Superior temporal gyrus (tissue), 1 donor: ENCODE measurements at regions not wholly inside any gene's neighbourhood (a gene's known extent, or its start where the extent isn't known, plus 50 kb on each side); places are given as distances from the start of the nearest gene placed in this dataset.
"Not testable (repeated sequence)": the region's sequence is repeated elsewhere in the genome, so short reads cannot be mapped to it uniquely, and the experiment has no call there.

Source experiments
- DNase-seq: peaks from one replicate; pipeline ENCODE4 v3.0.0-alpha.2; 2016; ENCODE audit errors: extremely low spot score

DNA sequence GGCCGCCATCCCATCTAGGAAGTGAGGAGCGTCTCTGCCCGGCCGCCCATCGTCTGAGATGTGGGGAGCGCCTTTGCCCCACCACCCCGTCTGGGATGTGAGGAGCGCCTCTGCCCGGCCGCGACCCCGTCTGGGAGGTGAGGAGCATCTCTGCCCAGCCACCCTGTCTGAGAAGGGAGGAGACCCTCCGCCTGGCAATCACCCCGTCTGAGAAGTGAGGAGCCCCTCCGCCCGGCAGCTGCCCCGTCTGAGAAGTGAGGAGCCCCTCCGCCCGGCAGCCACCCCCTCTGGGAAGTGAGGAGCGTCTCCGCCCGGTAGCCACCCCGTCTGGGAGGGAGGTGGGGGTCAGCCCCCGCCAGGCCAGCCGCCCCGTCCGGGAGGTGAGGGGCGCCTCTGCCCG, 194.2 kb upstream of the FBXL4 start:
- not testable (repeated sequence) for DNase-seq

DNA sequence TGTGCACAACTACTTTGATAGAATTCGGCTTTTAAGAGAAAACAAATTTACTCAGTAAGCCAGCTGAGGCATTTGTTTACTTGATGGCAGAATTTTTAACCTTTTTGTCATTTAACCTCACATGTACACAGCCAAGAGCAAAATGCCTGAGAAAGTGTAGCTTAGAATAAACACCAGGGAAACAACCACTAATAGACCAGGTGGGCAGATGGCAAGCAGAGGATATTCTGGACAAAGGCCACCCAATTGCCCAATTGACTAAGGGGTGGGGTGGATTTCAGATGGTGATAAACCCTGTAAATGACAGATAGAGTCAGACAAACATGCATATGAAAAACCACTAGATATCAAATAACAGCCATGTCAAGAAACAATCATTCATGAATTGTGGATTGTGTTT, 190.7 kb upstream of the FBXL4 start:
- no peak for DNase-seq

DNA sequence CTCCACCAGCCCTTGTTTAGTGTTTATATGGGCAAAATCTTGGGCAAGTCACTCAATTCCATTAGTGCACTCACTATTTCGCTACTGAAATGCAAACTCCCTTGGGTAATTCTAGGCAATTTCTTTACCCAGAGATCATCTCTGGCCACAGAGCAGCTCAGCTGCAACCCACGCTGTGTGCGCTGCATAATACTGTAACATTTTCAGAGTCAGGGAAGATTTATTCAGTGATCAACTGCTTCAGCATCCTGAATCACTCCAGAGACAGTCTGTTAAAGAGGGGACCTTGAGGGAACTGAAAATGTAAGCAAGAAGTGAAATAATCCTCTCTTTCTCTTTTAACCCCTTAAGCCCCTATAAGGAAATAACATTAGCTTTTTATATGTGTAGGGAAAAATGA, 189.6 kb upstream of the FBXL4 start:
- no peak for DNase-seq

DNA sequence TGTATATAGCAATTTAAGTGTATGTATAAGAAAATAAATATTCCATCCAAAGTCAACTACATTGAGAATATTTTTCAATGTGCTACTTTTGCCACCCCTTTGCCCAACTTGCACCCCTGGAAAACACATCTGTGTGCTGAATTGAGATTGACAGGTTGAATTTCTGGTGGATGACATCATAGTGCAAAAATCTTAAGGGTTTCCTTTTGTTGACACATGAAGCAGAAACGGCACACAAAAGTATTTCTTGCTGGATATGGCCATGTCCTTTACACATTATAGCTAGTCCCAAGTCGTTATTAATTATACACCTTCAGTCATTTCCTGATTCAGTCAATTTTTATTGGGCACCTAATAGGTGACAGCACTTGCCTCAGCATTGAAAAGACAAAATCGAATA, 188.7 kb upstream of the FBXL4 start:
- no peak for DNase-seq

DNA sequence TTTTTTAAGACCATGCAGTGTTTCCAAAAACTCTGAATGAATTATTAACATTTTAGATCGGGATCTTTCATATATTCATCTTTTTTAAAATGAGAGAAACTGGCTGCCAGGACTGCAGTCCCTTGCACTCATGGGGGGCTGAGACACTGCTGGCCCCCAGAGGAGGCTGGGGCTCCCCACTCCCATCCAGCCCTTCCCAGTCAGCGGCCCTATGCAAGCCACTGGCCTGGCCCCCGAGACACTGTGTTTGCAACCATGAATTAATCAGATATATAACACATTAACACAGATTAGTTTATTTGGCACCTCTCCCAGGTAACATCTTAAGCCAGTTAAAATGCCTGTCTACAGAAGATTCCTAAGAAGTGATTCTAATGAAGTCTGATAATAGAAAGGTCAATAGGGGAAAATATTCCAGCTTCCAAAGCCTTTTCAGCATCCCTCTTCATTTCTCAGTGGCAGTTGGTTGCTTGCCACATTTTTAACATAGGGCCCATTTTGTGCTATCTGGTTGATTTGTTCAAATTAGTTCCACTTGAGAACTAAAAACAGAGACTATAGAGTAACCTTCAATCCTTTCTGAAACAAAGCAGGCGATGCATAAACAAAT, 184.4 kb upstream of the FBXL4 start:
- no peak for DNase-seq

DNA sequence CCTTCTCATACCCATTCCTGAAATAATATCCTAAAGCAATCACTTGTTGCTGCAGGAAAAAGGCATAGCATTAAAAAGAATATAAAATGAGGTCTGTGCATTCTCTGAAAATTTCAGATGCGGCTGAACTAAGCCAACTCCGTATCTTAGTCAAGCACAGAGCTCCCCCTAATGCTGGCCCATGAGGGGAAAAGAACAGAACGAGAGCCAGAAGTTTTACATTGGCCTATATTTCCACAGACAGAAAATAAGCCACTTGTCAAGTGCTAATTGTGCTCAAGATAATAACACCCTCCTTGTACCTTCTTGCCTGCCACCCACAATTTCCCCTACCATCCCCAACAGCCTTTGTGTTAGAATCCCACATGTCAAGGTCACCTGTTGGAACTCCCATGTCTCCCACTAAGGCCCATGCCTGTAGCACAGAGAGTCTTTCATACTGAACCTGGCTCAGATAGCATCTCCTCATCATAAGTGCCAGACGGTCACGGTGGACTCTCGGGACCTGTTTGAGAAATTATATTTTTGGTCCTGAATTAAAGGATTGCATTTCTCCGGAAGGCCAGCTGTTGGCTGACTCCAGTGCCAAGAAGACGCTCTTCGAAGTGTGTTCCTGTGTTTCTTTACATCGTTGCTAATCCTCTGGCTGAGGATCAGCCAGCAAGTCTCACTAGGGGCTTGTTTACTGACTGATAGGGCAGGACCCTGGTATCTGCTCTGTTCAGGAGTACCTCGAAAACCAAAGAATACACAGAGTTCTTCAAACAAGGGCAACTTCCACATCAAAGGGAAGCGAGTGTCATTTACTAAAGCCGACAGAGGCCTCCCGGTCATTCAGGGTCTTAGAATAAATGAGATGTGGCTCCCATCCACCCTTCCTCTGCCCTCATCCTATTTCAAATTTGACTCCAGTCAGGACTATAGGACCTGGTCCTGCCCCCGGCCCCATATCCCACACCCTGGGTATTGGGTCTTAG, 183.4 kb upstream of the FBXL4 start:
- peak; percentile 48 for DNase-seq

DNA sequence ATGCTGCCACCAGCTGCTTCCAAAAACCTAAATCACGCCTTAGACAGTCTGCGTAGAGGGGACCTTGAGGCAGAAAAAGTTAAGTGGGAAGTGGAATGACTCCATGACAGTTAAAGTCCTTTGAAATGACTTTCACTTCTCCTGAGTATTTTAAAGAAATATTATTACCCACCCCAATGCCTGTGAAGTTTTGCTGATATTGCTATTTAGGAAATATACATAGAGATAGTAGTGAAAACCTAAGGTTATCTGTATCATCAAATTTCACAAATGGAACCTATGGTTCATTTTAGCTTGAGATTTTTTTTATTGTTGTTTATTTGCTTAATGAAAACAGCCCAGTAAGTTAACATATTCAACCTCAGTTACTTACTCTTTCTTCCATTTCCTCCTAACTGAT, 182.1 kb upstream of the FBXL4 start:
- no peak for DNase-seq

DNA sequence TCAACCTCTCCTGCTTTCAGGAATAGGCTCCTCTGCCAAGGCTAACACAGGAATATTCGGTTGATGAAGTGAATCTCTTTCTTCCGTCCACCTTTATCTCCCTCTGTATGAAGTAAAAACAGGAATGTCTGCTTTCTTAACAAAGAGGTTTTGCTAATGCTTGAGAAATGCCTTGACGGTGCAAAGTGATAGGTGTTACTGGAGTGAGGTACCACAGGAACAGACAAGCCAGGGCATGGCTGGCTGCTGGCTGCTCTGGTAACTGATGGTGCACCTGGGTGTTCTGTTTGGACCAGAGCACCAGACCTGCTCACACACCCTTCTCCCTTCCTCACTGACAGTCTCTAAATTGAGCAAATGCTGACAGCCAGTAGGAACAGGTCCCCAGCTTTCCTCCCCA, 174.0 kb upstream of the FBXL4 start:
- no peak for DNase-seq

DNA sequence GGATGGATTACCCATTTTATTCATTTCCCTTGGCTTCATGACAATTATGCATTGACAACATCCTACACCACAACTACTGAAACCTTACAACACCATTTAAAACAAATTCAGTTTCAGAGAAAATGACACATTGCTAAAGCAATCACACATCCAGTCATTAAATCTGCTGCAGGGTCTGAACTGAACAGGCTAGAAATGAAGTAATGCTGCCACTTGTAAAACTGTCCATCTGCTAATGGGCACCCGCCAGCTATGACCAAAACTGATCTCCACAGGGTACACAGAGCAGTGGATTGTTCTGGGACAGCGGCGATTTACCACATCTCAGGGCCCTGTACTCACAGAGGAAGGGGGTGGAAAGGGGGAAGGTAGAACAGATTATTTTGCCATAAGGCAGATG, 172.9 kb upstream of the FBXL4 start:
- no peak for DNase-seq

DNA sequence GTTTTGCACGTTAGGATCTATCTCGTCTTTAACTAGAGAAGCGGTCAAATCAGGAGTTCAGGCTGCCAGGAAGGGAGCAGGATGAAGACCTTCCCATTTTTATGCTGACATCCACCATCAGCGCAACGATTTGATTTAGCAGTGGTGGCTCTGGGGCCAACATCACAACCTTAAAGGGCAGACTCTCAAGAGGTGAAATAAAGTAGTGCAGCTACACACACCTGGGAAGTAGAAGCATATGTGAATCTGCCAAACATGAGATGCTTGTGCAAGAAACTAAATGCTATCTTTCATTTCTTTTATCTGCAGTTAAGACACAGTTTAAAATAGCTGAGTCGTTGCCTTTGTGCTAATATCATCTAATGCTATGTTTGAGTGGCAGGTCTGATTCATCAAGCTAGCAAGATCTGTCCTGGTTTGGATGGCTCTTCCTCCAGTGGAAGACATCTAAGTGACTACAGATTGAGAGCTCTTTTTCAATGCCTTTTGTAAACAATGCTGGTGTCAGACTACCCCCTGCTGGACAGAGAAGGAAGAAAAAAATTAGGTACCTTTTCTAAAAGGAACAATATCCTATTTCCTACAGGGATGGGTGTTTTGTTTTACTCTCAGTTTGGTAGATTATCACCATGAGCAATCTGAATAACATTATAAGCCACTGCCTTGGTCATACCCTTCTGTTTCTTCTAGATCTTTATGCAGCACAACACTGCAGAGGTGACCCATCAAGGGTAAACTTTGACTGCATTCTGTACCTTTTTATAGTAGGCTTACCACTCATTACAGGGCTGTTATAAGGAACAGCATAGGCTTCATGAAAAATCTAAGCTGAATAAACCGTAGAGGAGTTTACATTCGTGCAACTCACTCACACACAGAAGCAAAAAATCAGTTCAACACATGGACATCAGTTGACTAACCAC, 171.6 kb upstream of the FBXL4 start:
- DNase-seq = peak; percentile 89

DNA sequence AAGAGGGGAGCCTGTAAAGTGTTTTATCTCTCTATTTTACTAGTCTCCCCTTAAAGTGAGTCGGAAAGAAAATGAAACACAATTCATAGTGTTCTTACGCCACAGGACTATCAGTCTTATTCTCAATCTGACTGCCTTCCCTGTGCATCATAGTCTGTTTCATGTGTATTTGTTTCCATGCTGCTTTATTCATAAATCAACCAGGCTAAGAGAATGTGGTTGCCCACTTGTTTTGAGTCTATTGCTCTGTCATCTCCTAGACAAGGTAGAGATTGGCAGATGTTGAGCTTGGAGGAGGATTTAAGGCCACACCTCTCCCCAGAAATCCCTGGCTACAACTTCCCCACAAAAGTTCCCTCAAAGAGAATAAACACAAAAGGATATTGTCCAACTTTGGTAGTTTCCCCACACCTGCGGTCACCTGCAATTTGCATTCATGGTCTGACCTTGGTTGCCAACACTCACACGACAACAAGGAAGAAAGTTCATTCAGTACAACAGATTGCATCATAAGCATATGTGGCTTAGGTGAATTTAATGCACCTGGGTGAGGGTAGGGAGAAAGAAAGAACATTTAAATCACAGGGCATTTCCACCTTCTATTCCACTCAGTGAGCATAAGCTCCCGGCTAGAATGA, 167.1 kb upstream of the FBXL4 start:
- DNase-seq = no peak

DNA sequence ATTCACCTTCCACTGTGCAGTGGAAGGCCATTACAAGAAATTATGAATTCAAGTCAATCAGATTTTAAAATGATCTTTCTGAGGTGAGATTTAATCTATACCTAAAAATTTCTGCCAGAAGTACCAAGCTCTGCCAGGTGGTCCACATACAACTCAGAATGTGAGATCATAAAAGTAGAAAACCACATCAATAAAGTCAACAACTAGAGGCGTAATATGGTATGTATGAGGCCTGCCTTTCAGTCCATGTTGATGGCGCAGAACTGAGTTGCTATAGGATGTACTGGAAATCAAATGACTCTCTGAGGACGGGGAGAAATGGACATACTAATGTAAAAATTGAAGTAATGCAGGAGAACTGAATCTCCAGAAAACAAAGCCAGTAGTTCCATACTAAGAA, 163.8 kb upstream of the FBXL4 start:
- no peak for DNase-seq

DNA sequence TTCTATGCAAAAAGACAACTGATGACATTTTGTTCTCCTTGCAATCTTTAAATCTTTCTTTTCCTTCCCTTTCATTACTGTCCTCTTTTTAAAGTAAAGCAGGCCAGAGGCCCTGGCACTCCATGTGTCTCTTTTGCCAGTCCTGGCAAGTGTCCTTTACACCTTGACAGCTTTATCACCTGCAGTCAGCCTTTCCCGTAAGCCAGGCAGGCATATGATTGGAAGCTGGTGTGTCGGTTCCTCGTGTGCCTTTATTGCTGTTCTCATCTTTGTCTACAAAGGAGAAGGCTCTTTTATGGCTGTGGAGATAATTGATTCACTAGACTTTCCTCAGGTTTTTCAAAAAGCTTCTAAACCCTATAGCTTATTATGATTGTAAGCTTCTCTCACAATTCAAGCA, 162.3 kb upstream of the FBXL4 start:
- no peak for DNase-seq

DNA sequence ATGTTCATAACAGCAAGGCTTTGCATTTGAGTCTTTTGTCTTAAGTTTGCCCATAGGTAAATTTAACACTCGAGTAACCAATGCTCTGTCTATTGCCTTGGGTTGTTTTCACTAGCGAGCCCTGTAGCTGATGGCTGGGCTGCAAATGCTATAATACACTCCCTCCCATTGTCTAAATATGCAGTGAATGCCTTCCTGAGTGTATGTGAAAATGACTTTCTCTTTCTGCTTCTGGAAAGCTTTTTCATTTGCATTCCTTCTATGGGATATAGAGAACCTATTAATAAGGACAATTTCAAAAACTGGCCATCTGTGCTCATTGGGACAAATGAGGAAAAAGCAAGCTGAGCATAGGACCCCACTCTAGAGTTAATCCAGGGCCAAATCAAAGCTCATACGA, 156.5 kb upstream of the FBXL4 start:
- DNase-seq = no peak

DNA sequence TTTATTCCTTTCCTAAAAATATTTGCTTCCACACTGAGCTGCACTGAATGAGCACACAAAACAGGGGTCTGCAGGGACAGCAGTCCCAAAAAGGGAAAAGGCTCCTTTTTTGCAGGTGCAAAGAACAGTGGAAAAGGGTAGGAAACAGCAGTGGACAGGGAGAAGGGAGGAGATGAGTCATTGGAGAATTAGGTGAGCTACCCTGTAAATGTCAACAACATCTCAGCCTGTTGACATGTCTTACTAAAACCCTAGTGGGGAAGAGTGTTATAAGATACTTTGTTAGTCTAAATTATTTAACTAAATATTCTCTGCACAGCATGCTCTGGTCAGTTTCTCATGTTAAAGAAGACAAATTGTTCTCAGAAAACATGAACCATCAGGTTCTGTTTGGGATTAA, 151.5 kb upstream of the FBXL4 start:
- no peak for DNase-seq

DNA sequence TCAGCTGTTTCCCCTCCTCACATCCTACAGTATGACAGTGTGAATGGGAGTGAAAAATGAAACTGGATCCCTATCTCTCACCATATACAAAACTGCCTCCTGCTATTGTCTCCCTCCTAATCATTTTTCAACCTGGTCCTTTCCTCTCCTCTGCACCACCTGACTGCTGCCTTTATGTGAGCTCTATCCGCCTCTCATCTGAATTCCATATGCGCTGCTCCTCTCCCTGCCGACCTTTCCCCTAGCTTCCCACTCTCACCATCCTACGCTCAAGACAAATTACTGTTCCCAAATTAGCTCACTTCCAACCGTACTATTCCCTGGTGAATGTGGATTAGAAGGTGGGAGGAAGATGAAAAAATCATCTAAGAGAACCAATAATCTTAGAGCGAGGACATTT, 148.4 kb upstream of the FBXL4 start:
- no peak for DNase-seq

DNA sequence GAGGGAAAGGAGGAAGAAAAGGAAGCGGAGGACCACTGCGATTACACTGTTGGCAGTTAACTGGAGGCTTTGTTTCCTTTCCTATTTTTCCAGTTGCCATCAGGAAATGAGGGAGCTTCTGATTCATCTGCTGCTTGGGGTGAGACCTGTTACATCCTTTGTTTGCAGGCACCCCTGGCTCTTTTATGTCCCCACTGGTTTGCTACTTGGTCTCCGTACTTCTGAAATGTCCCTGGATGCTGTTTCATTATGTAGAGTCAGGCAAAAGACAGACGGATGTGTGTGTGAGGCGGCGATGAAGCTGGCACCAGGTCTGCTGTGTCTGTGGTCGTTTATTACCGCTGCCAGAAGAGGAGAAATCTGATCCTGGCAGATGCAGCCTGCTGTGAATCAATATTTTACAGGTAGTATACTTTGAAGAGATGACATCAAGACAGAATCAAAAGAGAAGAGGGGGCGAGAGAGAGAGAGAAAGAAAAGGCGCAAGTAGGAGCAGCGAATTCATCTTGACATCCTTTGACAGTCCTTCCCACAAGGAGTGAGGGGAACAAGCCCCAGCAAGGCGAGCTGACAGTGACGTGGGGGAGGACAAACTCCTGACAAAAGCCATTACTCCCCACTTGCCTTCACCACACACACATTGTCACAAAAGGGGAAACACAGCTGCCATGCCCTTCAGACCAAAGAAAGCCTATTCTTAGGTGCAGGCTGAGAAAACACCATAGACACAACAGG, 145.9 kb upstream of the FBXL4 start:
- no peak for DNase-seq

DNA sequence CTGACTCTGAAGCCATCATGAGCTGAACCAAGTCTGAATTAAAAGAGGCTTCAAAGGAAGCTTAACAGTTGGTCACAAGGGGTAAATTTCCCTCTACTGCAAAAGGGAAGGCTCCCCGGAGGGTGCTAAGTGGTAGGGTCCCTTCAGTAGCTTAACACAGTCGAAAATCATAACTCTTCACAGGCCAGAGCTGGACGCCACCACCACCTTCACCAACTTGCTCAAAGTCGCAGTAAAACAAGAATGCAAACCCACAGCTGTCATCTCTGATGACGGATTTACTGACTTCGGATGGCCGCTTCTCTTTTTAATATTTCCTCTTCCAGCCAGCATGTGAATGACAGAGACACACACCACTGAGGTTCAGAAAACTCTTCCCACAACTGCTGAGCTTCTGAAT, 144.7 kb upstream of the FBXL4 start:
- no peak for DNase-seq

DNA sequence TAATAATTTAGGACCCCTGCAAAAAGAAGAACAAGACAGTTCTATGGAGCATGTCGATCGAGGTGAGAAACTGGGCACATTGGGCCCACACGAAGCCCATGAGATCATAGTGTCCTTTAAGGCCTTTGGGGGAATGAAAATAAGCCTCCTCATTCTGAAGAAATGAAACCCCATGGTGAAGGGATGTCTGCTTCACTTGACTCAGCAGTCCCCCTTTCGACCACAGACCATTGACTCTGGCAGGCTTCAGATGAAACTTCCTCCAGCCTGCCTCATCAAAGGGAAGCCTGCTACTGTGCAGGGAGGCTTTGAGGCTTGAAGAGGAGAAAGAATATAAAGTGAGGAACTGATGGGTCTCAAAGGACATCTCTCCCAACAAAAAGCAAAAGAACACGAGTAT, 144.2 kb upstream of the FBXL4 start:
- no peak for DNase-seq

DNA sequence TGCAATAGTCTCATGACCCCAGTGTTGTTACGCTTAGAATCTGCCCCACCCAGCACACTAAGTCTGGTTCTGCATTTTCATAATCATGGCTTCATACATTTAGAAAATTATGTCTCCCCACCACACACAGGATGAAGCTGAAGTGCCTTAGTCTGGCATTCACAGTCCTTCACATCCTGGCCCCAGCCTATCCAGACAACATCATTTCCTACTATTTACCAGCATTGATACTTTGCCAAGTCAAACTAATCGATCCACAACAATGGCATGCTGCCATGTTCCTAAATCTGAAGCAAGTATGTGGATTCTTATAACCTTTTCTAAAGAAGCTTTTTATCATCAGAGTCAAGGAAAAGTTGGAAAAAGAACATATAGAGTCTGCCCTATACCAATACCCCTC, 132.4 kb upstream of the FBXL4 start:
- no peak for DNase-seq

DNA sequence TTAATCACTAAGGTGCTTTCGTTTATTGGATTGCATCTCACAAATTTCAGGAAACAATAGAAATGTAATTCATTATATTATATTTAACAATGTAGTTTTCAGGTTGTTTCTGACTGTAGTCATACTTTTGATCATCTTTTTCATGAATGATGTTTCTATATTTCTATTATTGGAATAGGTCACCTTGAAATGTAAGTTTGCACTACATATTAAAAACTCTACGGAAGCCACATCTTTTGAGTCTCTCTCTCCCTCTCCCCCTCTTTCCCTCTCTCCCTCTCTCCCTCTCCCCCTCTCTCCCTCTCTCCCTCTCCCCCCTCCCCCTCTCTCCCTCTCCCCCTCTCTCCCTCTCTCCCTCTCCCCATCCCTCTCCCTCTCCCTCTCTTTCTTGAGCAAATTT, 131.3 kb upstream of the FBXL4 start:
- no peak for DNase-seq
